ENCODE measurements at regions not wholly inside any gene's neighbourhood (a gene's known extent, or its start where the extent isn't known, plus 50 kb on each side); places are given as distances from the start of the nearest gene placed in this dataset.

GRCh38 chr20:22949331-22950109, 85.6 kb upstream of the SSTR4 start:
- no peak for TF ChIP-seq POLR2AphosphoS5 (IDR thresholded peaks at IDR 0.05; ENCODE audit: low read depth, low read length)
- no peak for TF ChIP-seq TAF1 (IDR thresholded peaks at IDR 0.05; ENCODE audit: borderline replicate concordance, low read depth, low read length)
- TF ChIP-seq POLR2A (IDR thresholded peaks at IDR 0.05; ENCODE audit: low read depth, low read length), result no peak

Measured in GM12892 (cell line).